HEK293T (cell line): ENCODE measurements at regions not wholly inside any gene's neighbourhood (a gene's known extent, or its start where the extent isn't known, plus 50 kb on each side); places are given as distances from the start of the nearest gene placed in this dataset.

ENCODE experiments used
- CTCF ChIA-PET: fragments of 350-600 bp; formaldehyde crosslinking; extraction: SDS; loops from one replicate; lab custom pipeline; 2021; ENCODE audit warnings: antibody characterized with exemption, inconsistent platforms; lab: Yijun Ruan, JAX
- POLR2A ChIA-PET: fragments of 350-600 bp; formaldehyde crosslinking; extraction: SDS; loops from one replicate; lab custom pipeline; 2020; ENCODE audit warnings: antibody characterized with exemption, inconsistent platforms; lab: Yijun Ruan, JAX
- DNase-seq: peaks from one replicate; pipeline ENCODE4 v3.0.0; 2012; ENCODE audit warnings: mixed read lengths; ENCODE audit errors: extremely low spot score
- ARNT ChIP-seq: fragments of 450-650 bp; IDR thresholded peaks from 2 replicates; pipeline ENCODE4 v1.6.1; 2017; ENCODE audit warnings: mild to moderate bottlenecking
- BHLHE40 ChIP-seq: fragments of 450-650 bp; IDR thresholded peaks from 2 replicates; pipeline ENCODE4 v1.6.1; 2016; ENCODE audit warnings: mild to moderate bottlenecking, moderate library complexity, borderline replicate concordance
- CTBP1 ChIP-seq: fragments of 450-650 bp; IDR thresholded peaks from 2 replicates; pipeline ENCODE4 v1.6.1; 2016; ENCODE audit warnings: borderline replicate concordance
- ELF4 ChIP-seq: fragments of 450-650 bp; IDR thresholded peaks from 2 replicates; pipeline ENCODE4 v1.6.1; 2017; ENCODE audit warnings: antibody characterized with exemption
- FOXA1 ChIP-seq: fragments of 450-650 bp; IDR thresholded peaks from 2 replicates; pipeline ENCODE4 v1.6.1; 2016; ENCODE audit warnings: mild to moderate bottlenecking
- FOXK2 ChIP-seq: fragments of 450-650 bp; IDR thresholded peaks from 2 replicates; pipeline ENCODE4 v1.6.1; 2016; ENCODE audit warnings: mild to moderate bottlenecking
- FOXM1 ChIP-seq: fragments of 450-650 bp; IDR thresholded peaks from 2 replicates; pipeline ENCODE4 v1.6.1; 2017; ENCODE audit warnings: mild to moderate bottlenecking, borderline replicate concordance
- HDGF ChIP-seq: fragments of 450-650 bp; IDR thresholded peaks from 2 replicates; pipeline ENCODE4 v1.6.1; 2017; ENCODE audit warnings: antibody characterized with exemption, borderline replicate concordance
- L3MBTL2 ChIP-seq: fragments of 450-650 bp; conservative IDR thresholded peaks from 2 replicates; pipeline ENCODE4 v1.6.1; 2016; ENCODE audit warnings: mild to moderate bottlenecking
- LEF1 ChIP-seq: fragments of 450-650 bp; IDR thresholded peaks from 2 replicates; pipeline ENCODE4 v1.6.1; 2017; ENCODE audit warnings: mild to moderate bottlenecking, borderline replicate concordance
- NFRKB ChIP-seq: fragments of 450-650 bp; IDR thresholded peaks from 2 replicates; pipeline ENCODE4 v1.6.1; 2016; ENCODE audit warnings: mild to moderate bottlenecking, moderate library complexity
- SP1 ChIP-seq: fragments of 450-650 bp; IDR thresholded peaks from 2 replicates; pipeline ENCODE4 v1.6.1; 2017
- SUZ12 ChIP-seq: fragments of 450-650 bp; IDR thresholded peaks from 2 replicates; pipeline ENCODE4 v1.6.1; 2016; ENCODE audit warnings: mild to moderate bottlenecking
- TARDBP ChIP-seq: fragments of 450-650 bp; IDR thresholded peaks from 2 replicates; pipeline ENCODE4 v1.6.1; 2016
- ZNF384 ChIP-seq: fragments of 450-650 bp; IDR thresholded peaks from 2 replicates; pipeline ENCODE4 v1.6.1; 2016
- TF ChIP-seq, protein P1 (sequence below): fragments of 450-650 bp; IDR thresholded peaks from 2 replicates; pipeline ENCODE4 v1.6.1; 2016

DNA sequence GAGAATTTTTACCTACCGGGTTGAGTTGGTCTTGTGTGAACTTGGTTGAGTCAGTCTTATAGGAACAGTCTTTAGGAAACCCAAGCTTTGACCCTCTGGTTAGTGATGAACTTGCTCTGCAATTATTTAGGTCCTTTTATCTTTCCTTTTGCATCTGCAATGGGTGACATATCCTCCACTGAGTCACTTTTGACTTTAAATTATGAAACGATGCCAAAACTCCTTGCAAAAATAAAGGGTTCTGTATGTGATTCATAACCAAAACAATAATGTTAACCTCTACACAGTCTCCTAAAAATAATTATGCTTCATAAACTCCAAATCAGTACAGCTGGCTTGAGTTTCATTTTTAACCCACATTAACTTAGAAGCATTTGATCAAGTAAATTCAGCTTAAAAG is 979.4 kb downstream of the GALC start:
- POLR2A ChIA-PET = no interaction called here
- DNase-seq = no peak
- TF ChIP-seq FOXM1 = no peak
- no peak for TF ChIP-seq ARNT
- no peak for TF ChIP-seq ZNF384
- TF ChIP-seq LEF1 = no peak
- no peak for TF ChIP-seq NFRKB
- TF ChIP-seq SUZ12 = no peak
- TF ChIP-seq ELF4 = no peak
- CTCF ChIA-PET = no interaction called here

DNA sequence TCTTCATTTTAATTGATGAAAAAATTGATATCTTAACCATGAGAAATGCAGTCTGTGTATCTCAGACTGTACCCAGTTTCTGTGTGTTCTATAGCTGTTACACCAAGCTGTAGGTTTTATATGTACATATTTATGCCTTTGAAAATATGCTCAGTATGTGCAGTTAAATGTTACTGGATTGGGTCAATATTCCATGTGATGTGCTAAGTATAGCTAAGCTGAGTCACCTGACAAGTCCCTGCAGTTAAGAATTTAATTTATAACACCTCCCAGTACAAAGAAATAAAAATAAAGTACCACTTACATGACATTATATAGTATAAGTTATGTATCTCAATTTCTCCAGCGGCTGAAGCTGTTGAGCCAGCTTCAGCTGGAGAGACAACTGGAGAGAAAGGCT is 984.0 kb downstream of the GALC start:
- ChIA-PET CTCF (no interaction called here), POLR2A (no interaction called here)
- no peak for TF ChIP-seq HDGF
- no peak for TF ChIP-seq ELF4
- no peak for DNase-seq

DNA sequence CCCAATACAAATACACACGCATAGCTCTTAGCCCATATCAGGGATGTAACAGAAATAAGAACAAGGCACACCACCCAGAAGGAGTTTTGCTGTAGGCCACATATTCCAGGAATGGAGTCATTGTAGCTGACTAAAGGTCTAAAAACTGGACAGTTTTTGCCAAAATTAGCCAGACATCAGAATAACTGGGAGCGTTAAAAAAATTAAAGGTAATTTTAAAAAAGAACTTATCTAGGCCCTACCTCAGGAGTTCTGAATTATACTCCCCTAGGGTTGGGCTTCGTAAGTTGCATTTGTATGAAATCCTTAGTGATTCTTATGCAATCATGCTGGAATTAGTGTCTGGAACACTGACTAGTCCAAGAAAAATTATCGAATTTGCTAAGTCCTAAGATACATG is 987.7 kb downstream of the GALC start:
- ChIA-PET POLR2A (no interaction called here), CTCF (no interaction called here)
- no peak for DNase-seq
- TF ChIP-seq LEF1 = no peak
- no peak for TF ChIP-seq HDGF
- TF ChIP-seq ELF4 = no peak
- no peak for TF ChIP-seq SUZ12
- TF ChIP-seq FOXM1 = no peak

DNA sequence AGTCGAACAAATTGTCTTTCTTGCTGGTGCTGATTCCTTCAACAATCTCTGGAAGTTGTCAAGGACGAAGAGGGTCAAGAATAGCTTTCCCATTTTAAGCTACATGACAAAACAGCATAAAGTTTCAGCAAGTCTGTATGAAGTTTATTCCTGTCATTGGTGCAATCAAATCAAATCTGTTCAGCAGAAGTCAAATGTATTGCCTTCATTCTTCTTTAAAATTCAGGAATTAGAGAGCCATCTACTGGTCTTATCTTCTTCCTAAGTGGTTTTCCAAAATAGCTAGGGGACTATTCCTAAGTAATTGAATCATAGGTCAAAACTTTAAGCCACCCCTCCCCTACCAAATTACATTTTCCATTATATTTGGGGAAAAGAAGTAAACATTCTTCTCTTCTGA is 990.2 kb downstream of the GALC start:
- POLR2A ChIA-PET = no interaction called here
- no peak for DNase-seq
- CTCF ChIA-PET = no interaction called here
- TF ChIP-seq SP1 = no peak
- TF ChIP-seq NFRKB = no peak
- TF ChIP-seq FOXK2 = no peak
- no peak for TF ChIP-seq CTBP1

DNA sequence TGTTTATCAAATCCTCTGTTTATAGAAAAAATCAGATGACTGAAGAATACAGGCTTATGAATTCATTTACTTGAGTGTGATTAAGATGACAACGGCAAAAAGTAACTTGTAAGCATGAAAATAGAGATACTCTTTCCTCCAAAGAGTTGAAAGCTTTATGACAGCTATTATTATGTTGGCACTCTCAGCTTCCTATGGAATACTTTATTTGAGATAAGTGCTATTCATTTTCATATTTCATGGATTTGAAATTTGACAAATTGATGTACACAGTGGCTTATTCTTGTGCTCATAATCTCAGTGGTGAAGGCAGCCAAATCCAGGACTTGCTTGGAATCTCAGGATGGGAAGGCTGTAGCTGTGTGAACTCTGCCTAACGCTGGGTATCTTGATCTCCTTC is 991.6 kb downstream of the GALC start:
- DNase-seq = no peak
- ChIA-PET CTCF (no interaction called here), POLR2A (no interaction called here)
- TF ChIP-seq LEF1 (no peak), CTBP1 (no peak), ARNT (no peak)
- TF ChIP-seq, protein P1, sequence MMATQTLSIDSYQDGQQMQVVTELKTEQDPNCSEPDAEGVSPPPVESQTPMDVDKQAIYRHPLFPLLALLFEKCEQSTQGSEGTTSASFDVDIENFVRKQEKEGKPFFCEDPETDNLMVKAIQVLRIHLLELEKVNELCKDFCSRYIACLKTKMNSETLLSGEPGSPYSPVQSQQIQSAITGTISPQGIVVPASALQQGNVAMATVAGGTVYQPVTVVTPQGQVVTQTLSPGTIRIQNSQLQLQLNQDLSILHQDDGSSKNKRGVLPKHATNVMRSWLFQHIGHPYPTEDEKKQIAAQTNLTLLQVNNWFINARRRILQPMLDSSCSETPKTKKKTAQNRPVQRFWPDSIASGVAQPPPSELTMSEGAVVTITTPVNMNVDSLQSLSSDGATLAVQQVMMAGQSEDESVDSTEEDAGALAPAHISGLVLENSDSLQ = no peak

DNA sequence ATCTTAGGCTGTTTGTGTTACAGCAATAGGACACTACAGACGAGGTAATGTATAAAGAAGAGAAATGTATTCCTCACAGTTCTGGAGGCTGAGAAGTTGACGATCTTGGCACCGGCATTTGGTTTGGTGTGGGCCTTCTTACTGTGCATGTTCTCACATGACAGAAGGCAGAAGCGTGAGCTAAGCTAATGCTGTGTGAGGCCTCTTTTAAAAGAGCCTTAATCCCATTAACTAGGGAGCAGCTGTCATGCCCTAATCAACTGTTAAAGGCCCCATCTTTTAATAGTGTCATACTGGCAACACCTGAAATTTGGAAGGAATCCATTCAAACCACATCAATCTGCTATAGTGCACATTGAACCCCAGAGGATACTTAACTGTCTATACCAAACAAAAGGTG is 992.9 kb downstream of the GALC start:
- no peak for TF ChIP-seq CTBP1
- TF ChIP-seq FOXM1 = no peak
- TF ChIP-seq LEF1 = no peak
- TF ChIP-seq ARNT = no peak
- TF ChIP-seq ZNF384 = no peak
- no peak for TF ChIP-seq BHLHE40
- no peak for TF ChIP-seq SUZ12
- TF ChIP-seq, protein P1 = no peak
- no peak for TF ChIP-seq NFRKB
- CTCF ChIA-PET = no interaction called here
- POLR2A ChIA-PET = no interaction called here
- DNase-seq = no peak

DNA sequence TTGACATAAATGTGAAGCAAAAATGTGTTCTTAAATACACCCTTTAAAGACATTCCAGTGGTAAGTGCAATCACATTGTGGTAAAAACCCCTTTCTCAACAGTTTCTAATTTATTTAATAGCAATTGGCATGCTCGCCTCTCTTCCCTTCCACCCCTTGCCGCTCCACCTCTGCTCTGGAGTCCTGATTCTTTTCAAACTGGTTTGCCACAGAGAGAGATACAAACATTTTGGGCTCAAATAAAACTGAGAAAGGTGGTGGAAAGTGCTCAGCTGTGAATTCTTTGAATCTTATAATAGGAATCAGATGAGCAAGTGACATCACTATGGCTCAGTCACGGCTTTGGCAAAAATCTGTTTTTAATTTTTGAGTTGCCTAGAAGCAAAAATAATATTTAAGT is 993.9 kb downstream of the GALC start:
- ChIA-PET POLR2A (no interaction called here), CTCF (no interaction called here)
- TF ChIP-seq FOXA1 (no peak), BHLHE40 (no peak), ZNF384 (no peak), CTBP1 (no peak), FOXM1 (no peak), TARDBP (no peak), ARNT (no peak), ELF4 (no peak), NFRKB (no peak), L3MBTL2 (no peak), SP1 (no peak), SUZ12 (no peak)
- TF ChIP-seq, protein P1 = no peak
- DNase-seq = no peak

DNA sequence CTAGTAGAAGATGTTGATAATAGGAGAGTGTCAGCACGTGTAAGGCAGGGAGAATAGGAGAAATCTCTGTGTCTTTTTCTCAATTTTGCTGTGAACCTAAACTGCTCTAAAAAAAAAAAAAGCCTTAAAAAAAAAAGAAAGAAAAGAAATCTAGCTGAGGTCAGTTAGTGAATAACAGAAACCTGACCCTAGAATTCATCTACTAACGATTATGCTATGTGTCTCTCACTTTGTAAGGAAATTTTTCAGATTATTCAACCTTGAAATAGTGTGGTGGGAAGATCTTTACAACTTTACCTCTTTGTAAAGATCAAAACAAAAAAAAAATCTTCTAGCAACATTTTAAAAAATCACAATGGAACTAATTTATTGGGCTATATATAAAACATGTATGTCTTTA is 995.7 kb downstream of the GALC start:
- TF ChIP-seq BHLHE40 (no peak), NFRKB (no peak), TARDBP (no peak), ELF4 (no peak), SP1 (no peak), FOXM1 (no peak), LEF1 (no peak), ZNF384 (no peak), SUZ12 (no peak), HDGF (no peak), CTBP1 (no peak), FOXA1 (no peak), FOXK2 (no peak)
- TF ChIP-seq, protein P1 = no peak
- ChIA-PET POLR2A (no interaction called here), CTCF (interaction anchor here (0.6 kb wide), 1 partner anchor 961 kb away, joined by 3 read pairs; no protein-coding TSS in a partner anchor)
- DNase-seq = no peak
